ENCODE measurements at regions not wholly inside any gene's neighbourhood (a gene's known extent, or its start where the extent isn't known, plus 50 kb on each side); places are given as distances from the start of the nearest gene placed in this dataset.

DNA sequence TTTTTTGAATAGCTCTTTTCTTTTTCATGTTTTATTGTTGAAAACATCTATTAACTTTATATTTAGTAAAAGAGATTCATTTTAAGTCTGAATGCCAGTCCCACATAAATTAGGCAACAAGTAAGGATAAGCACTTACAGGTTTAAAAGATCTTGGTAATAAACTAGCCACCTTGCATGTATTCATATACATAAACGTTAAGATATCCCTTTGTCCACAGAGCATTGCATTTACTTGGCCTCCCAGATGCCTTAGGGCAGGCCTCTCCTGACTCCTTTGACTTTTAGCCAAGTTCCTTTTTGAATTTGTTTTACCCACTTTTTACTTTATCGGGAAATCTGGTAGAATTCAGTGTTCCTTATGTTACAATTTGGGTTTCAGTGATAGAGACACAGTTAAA lies 331.7 kb downstream of the ETNK1 start:
- TF ChIP-seq PAX5 (IDR thresholded peaks at IDR 0.05; ENCODE audit: insufficient read depth, low read length, severe bottlenecking) (no peak), POLR2AphosphoS5 (IDR thresholded peaks at IDR 0.05; ENCODE audit: low read depth, low read length) (no peak), POLR2A (IDR thresholded peaks at IDR 0.05; ENCODE audit: low read depth, low read length) (no peak), SPI1 (IDR thresholded peaks at IDR 0.05; ENCODE audit: low read depth, low read length) (no peak), TAF1 (IDR thresholded peaks at IDR 0.05; ENCODE audit: low read depth, low read length) (no peak), POU2F2 (IDR thresholded peaks at IDR 0.05; ENCODE audit: low read depth, low read length) (no peak)
- no peak for DNase-seq (ENCODE audit: insufficient read length, low spot score)
- FAIRE-seq: no peak

DNA sequence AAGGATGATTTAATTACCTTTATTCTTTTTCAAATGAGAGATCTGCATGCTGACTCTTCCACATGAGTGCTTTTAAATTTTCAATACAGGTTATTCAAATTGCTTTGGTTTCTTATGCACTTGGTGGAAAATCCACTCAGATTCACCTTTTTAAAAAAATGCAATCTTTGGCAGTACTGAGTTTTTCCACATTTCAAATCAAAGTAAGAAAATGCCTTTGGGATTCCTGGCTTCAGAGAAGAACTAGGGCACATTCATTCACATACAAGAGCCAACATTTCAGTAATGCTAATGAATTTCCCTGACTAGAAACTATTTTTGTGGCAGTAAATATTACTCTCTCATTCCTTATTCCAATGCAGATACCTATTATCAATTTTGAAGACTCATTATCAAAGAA lies 342.2 kb downstream of the ETNK1 start:
- no peak for FAIRE-seq
- no peak for DNase-seq (ENCODE audit: insufficient read length, low spot score)
- TF ChIP-seq POLR2AphosphoS5 (IDR thresholded peaks at IDR 0.05; ENCODE audit: low read depth, low read length) (no peak), SPI1 (IDR thresholded peaks at IDR 0.05; ENCODE audit: low read depth, low read length) (no peak), POU2F2 (IDR thresholded peaks at IDR 0.05; ENCODE audit: low read depth, low read length) (no peak), POLR2A (IDR thresholded peaks at IDR 0.05; ENCODE audit: low read depth, low read length) (no peak), TAF1 (IDR thresholded peaks at IDR 0.05; ENCODE audit: low read depth, low read length) (no peak), PAX5 (IDR thresholded peaks at IDR 0.05; ENCODE audit: insufficient read depth, low read length, severe bottlenecking) (no peak)

DNA sequence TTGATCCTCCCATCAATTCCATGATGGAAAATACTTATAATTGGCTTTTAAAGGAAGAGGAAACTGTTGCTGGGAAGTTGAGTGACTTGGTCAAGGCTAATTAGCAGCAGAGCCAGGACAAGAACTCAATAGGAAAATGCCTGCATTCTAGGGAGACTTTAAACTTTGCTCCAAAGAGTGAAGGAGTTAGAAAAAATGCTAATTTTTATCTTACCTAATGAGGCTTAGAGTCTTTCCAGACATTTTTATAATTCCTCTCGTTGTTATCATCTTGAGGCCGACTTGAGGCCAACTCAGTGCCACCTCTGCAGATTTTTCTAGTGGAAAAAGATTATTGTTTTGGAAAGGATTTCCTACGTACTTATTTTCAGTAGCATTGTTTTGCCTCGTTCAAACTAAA lies 344.6 kb downstream of the ETNK1 start:
- no peak for DNase-seq (ENCODE audit: insufficient read length, low spot score)
- FAIRE-seq: no peak
- TF ChIP-seq PAX5 (IDR thresholded peaks at IDR 0.05; ENCODE audit: insufficient read depth, low read length, severe bottlenecking) (no peak), POU2F2 (IDR thresholded peaks at IDR 0.05; ENCODE audit: low read depth, low read length) (no peak), POLR2A (IDR thresholded peaks at IDR 0.05; ENCODE audit: low read depth, low read length) (no peak), TAF1 (IDR thresholded peaks at IDR 0.05; ENCODE audit: low read depth, low read length) (no peak), SPI1 (IDR thresholded peaks at IDR 0.05; ENCODE audit: low read depth, low read length) (no peak), POLR2AphosphoS5 (IDR thresholded peaks at IDR 0.05; ENCODE audit: low read depth, low read length) (no peak)

GRCh38 chr12:22971247-22971646 lies 346.3 kb downstream of the ETNK1 start:
- FAIRE-seq: no peak
- no peak for DNase-seq (ENCODE audit: insufficient read length, low spot score)
- no peak for TF ChIP-seq PAX5 (IDR thresholded peaks at IDR 0.05; ENCODE audit: insufficient read depth, low read length, severe bottlenecking)
- TF ChIP-seq SPI1 (IDR thresholded peaks at IDR 0.05; ENCODE audit: low read depth, low read length): no peak
- no peak for TF ChIP-seq POLR2AphosphoS5 (IDR thresholded peaks at IDR 0.05; ENCODE audit: low read depth, low read length)
- no peak for TF ChIP-seq POLR2A (IDR thresholded peaks at IDR 0.05; ENCODE audit: low read depth, low read length)
- no peak for TF ChIP-seq POU2F2 (IDR thresholded peaks at IDR 0.05; ENCODE audit: low read depth, low read length)

GRCh38 chr12:22971701-22972191 lies 346.8 kb downstream of the ETNK1 start:
- DNase-seq (ENCODE audit: insufficient read length, low spot score) (no peak), FAIRE-seq (no peak)
- TF ChIP-seq POLR2AphosphoS5 (IDR thresholded peaks at IDR 0.05; ENCODE audit: low read depth, low read length) (no peak), TAF1 (IDR thresholded peaks at IDR 0.05; ENCODE audit: low read depth, low read length) (no peak), SPI1 (IDR thresholded peaks at IDR 0.05; ENCODE audit: low read depth, low read length) (no peak), POLR2A (IDR thresholded peaks at IDR 0.05; ENCODE audit: low read depth, low read length) (no peak), PAX5 (IDR thresholded peaks at IDR 0.05; ENCODE audit: insufficient read depth, low read length, severe bottlenecking) (no peak), POU2F2 (IDR thresholded peaks at IDR 0.05; ENCODE audit: low read depth, low read length) (no peak)

DNA sequence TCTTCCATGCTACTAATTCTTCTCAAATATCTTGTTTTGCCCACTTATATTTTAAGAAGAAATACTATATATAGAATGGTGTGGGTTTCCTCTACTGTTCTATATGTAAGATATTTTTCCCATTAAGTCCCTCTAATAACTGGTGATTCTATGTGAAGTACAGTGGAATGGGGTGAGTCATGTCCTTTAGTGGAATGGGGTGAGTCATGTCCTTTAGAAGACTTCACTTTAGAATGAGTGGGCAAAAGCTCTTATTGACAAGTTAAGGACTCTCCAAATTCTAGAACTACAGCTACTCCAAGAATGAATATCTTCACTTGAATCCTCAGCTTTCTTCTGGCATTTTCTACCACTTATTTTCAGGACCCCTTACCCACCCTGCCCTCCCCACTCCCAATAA lies 349.9 kb downstream of the ETNK1 start:
- FAIRE-seq: no peak
- TF ChIP-seq POU2F2 (IDR thresholded peaks at IDR 0.05; ENCODE audit: low read depth, low read length): no peak
- no peak for TF ChIP-seq POLR2A (IDR thresholded peaks at IDR 0.05; ENCODE audit: low read depth, low read length)
- no peak for TF ChIP-seq SPI1 (IDR thresholded peaks at IDR 0.05; ENCODE audit: low read depth, low read length)
- no peak for TF ChIP-seq PAX5 (IDR thresholded peaks at IDR 0.05; ENCODE audit: insufficient read depth, low read length, severe bottlenecking)
- no peak for TF ChIP-seq POLR2AphosphoS5 (IDR thresholded peaks at IDR 0.05; ENCODE audit: low read depth, low read length)
- TF ChIP-seq TAF1 (IDR thresholded peaks at IDR 0.05; ENCODE audit: low read depth, low read length): no peak
- DNase-seq (ENCODE audit: insufficient read length, low spot score): no peak

GRCh38 chr12:22978962-22979361 lies 354.0 kb downstream of the ETNK1 start:
- DNase-seq (ENCODE audit: insufficient read length, low spot score) (no peak), FAIRE-seq (no peak)
- no peak for TF ChIP-seq POLR2AphosphoS5 (IDR thresholded peaks at IDR 0.05; ENCODE audit: low read depth, low read length)
- no peak for TF ChIP-seq POLR2A (IDR thresholded peaks at IDR 0.05; ENCODE audit: low read depth, low read length)

DNA sequence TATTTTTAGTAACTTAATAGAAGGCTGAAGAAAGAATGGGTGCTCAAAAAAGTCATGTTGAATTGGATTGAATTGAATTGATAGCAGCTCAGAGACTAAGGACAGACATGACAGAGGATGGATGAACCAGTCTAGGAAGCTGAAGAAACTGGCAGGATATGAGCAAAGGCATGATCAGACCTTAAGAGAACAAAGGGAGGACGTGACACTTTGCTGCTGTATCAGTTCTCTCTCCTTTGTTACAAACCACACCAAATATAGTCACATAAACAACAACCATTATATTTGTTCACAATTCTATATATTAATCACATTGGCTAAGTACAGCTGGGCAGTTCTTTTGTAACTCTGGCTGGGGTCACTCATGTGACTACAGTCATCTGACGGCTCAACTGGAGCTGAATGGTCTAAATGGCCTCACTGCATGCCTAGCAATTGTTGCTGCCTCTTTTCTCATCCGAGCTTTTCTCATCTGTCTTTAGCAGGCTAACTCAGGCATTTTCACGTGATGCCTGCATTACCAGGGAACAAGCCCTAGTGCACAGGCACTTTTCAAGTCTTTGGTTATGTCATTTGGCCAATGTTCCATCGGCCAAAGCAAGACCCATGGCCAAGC lies 355.0 kb downstream of the ETNK1 start:
- DNase-seq (ENCODE audit: insufficient read length, low spot score) (no peak), FAIRE-seq (no peak)
- no peak for TF ChIP-seq TAF1 (IDR thresholded peaks at IDR 0.05; ENCODE audit: low read depth, low read length)

DNA sequence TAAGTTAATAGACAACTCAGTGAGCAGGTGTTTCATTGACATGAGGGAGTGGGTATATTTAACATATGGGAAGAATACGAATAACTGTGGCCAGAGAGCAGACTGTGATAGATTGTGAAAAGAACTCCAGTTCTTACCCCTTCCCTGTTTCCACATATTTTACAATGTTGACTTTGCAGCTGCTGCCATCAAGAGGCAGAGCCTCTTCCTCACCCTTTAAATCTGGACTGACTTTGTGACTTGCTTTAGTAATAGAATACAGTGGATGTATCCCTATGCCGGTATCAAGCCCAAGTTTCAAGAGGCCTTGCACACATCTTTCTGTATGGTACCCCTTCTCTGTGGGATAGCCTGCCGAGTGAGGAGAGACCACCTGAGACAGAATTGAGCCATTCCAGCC lies 356.7 kb downstream of the ETNK1 start:
- TF ChIP-seq POLR2A (IDR thresholded peaks at IDR 0.05; ENCODE audit: low read depth, low read length): no peak
- TF ChIP-seq PAX5 (IDR thresholded peaks at IDR 0.05; ENCODE audit: insufficient read depth, low read length, severe bottlenecking): no peak
- no peak for TF ChIP-seq SPI1 (IDR thresholded peaks at IDR 0.05; ENCODE audit: low read depth, low read length)
- no peak for TF ChIP-seq POU2F2 (IDR thresholded peaks at IDR 0.05; ENCODE audit: low read depth, low read length)
- TF ChIP-seq TAF1 (IDR thresholded peaks at IDR 0.05; ENCODE audit: low read depth, low read length): no peak
- TF ChIP-seq POLR2AphosphoS5 (IDR thresholded peaks at IDR 0.05; ENCODE audit: low read depth, low read length): no peak
- no peak for FAIRE-seq
- no peak for DNase-seq (ENCODE audit: insufficient read length, low spot score)

DNA sequence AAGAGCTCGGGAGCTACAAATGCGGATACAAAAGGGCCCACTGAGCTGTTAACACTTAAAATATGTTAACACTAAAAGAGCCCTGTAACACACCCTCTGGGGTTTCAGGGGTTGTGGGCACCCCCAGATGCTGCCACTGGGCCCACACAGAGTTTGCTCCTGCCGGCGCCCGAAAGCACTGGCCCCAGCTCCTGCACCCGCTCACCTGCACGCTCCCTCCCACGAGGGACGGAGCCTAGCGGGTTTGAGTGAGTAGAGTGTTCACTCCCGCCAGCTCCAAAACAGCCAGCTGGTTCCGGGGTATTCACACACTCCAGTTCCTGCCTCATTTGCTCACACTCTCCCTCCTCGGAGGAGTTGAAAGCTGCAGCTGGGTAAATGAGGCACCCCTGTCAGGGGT lies 357.7 kb downstream of the ETNK1 start:
- DNase-seq (ENCODE audit: insufficient read length, low spot score) (no peak), FAIRE-seq (no peak)
- TF ChIP-seq PAX5 (IDR thresholded peaks at IDR 0.05; ENCODE audit: insufficient read depth, low read length, severe bottlenecking): no peak
- TF ChIP-seq POLR2A (IDR thresholded peaks at IDR 0.05; ENCODE audit: low read depth, low read length): no peak
- TF ChIP-seq TAF1 (IDR thresholded peaks at IDR 0.05; ENCODE audit: low read depth, low read length): no peak
- TF ChIP-seq POLR2AphosphoS5 (IDR thresholded peaks at IDR 0.05; ENCODE audit: low read depth, low read length): no peak
- no peak for TF ChIP-seq POU2F2 (IDR thresholded peaks at IDR 0.05; ENCODE audit: low read depth, low read length)
- TF ChIP-seq SPI1 (IDR thresholded peaks at IDR 0.05; ENCODE audit: low read depth, low read length): no peak
